HepG2 (cell line): ENCODE measurements at regions not wholly inside any gene's neighbourhood (a gene's known extent, or its start where the extent isn't known, plus 50 kb on each side); places are given as distances from the start of the nearest gene placed in this dataset.

ENCODE experiments used
- FIP1L1 ChIP-seq: fragments of 200-400 bp; formaldehyde crosslinking; IDR thresholded peaks from 2 replicates; pipeline ENCODE4 v1.6.1; 2018; ENCODE audit warnings: low read depth, mild to moderate bottlenecking, low read length, moderate library complexity, borderline replicate concordance; ENCODE audit not compliant: insufficient read depth
- FOXK1 ChIP-seq: sonication (generic); formaldehyde crosslinking; IDR thresholded peaks from 2 replicates; pipeline ENCODE4 v1.4.0; 2020; ENCODE audit warnings: low read depth, missing genetic modification reagents, borderline replicate concordance
- MIER3 ChIP-seq: IDR thresholded peaks from 2 replicates; pipeline ENCODE4 v1.6.1; 2016; ENCODE audit warnings: missing compliant biosample characterization, borderline replicate concordance
- NFE2L1 ChIP-seq: sonication (generic); formaldehyde crosslinking; IDR thresholded peaks from 2 replicates; pipeline ENCODE4 v1.4.0; 2020; ENCODE audit warnings: missing genetic modification reagents, mild to moderate bottlenecking, borderline replicate concordance
- NFKB2 ChIP-seq: sonication (generic); formaldehyde crosslinking; IDR thresholded peaks from 2 replicates; pipeline ENCODE4 v1.4.0; 2020; ENCODE audit warnings: missing genetic modification reagents, borderline replicate concordance

GRCh38 chr6:125510405-125510804 lies 208.6 kb upstream of the HDDC2 start:
- TF ChIP-seq MIER3 (no peak), FOXK1 (CRISPR knock-in tag) (no peak), NFKB2 (CRISPR knock-in tag) (no peak), NFE2L1 (CRISPR knock-in tag) (no peak), FIP1L1 (no peak)
